ENCODE measurements at regions not wholly inside any gene's neighbourhood (a gene's known extent, or its start where the extent isn't known, plus 50 kb on each side); places are given as distances from the start of the nearest gene placed in this dataset.

- TF ChIP-seq, protein P1, sequence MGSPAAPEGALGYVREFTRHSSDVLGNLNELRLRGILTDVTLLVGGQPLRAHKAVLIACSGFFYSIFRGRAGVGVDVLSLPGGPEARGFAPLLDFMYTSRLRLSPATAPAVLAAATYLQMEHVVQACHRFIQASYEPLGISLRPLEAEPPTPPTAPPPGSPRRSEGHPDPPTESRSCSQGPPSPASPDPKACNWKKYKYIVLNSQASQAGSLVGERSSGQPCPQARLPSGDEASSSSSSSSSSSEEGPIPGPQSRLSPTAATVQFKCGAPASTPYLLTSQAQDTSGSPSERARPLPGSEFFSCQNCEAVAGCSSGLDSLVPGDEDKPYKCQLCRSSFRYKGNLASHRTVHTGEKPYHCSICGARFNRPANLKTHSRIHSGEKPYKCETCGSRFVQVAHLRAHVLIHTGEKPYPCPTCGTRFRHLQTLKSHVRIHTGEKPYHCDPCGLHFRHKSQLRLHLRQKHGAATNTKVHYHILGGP (tag by site-specific recombination; IDR thresholded peaks at IDR 0.05): no peak
- TF ChIP-seq YY1 (tag by site-specific recombination; IDR thresholded peaks at IDR 0.05): no peak
- TF ChIP-seq ZNF701 (tag by site-specific recombination; IDR thresholded peaks at IDR 0.05): no peak
- no peak for TF ChIP-seq ZNF449 (tag by site-specific recombination; IDR thresholded peaks at IDR 0.05)
- TF ChIP-seq ZFP37 (tag by site-specific recombination; IDR thresholded peaks at IDR 0.05): no peak
- no peak for TF ChIP-seq ZBTB7A (tag by site-specific recombination; IDR thresholded peaks at IDR 0.05; ENCODE audit: low read depth)
- TF ChIP-seq, protein P2, sequence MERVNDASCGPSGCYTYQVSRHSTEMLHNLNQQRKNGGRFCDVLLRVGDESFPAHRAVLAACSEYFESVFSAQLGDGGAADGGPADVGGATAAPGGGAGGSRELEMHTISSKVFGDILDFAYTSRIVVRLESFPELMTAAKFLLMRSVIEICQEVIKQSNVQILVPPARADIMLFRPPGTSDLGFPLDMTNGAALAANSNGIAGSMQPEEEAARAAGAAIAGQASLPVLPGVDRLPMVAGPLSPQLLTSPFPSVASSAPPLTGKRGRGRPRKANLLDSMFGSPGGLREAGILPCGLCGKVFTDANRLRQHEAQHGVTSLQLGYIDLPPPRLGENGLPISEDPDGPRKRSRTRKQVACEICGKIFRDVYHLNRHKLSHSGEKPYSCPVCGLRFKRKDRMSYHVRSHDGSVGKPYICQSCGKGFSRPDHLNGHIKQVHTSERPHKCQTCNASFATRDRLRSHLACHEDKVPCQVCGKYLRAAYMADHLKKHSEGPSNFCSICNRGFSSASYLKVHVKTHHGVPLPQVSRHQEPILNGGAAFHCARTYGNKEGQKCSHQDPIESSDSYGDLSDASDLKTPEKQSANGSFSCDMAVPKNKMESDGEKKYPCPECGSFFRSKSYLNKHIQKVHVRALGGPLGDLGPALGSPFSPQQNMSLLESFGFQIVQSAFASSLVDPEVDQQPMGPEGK (tag by site-specific recombination; IDR thresholded peaks at IDR 0.05): no peak
- TF ChIP-seq CTCF (tag by site-specific recombination; IDR thresholded peaks at IDR 0.05): no peak
- TF ChIP-seq ZNF37A (tag by site-specific recombination; IDR thresholded peaks at IDR 0.05): no peak
- no peak for TF ChIP-seq ZNF404 (tag by site-specific recombination; IDR thresholded peaks at IDR 0.05)
- no peak for TF ChIP-seq ZNF174 (tag by site-specific recombination; IDR thresholded peaks at IDR 0.05)
- TF ChIP-seq ZNF175 (tag by site-specific recombination; IDR thresholded peaks at IDR 0.05): no peak
- TF ChIP-seq, protein P3, sequence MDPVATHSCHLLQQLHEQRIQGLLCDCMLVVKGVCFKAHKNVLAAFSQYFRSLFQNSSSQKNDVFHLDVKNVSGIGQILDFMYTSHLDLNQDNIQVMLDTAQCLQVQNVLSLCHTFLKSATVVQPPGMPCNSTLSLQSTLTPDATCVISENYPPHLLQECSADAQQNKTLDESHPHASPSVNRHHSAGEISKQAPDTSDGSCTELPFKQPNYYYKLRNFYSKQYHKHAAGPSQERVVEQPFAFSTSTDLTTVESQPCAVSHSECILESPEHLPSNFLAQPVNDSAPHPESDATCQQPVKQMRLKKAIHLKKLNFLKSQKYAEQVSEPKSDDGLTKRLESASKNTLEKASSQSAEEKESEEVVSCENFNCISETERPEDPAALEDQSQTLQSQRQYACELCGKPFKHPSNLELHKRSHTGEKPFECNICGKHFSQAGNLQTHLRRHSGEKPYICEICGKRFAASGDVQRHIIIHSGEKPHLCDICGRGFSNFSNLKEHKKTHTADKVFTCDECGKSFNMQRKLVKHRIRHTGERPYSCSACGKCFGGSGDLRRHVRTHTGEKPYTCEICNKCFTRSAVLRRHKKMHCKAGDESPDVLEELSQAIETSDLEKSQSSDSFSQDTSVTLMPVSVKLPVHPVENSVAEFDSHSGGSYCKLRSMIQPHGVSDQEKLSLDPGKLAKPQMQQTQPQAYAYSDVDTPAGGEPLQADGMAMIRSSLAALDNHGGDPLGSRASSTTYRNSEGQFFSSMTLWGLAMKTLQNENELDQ (tag by site-specific recombination; IDR thresholded peaks at IDR 0.05; ENCODE audit: low read depth): no peak
Observed at GRCh38 chr1:208835097-208835463, 590.9 kb upstream of the PLXNA2 start.
